Fibroblast of pulmonary artery (primary cell): ENCODE measurements at regions not wholly inside any gene's neighbourhood (a gene's known extent, or its start where the extent isn't known, plus 50 kb on each side); places are given as distances from the start of the nearest gene placed in this dataset.

Source experiments
- DNase-seq: peaks from one replicate; pipeline ENCODE4 v3.0.0-alpha.2; 2010; ENCODE audit warnings: low read depth
- H3K4me3 ChIP-seq: replicated peaks from 2 replicates; pipeline ENCODE4 v1.5.1; 2011; ENCODE audit warnings: low read depth, mild to moderate bottlenecking, control low read depth, low read length, moderate library complexity
- TF ChIP-seq, protein P1 (sequence below): IDR thresholded peaks from 2 replicates; pipeline ENCODE4 v1.5.1; 2011; ENCODE audit warnings: mild to moderate bottlenecking, control low read depth, low read length, inconsistent platforms; ENCODE audit errors: missing control alignments

GRCh38 chr1:185442050-185442449 is 125.0 kb upstream of the IVNS1ABP start:
- DNase-seq, result peak; percentile 24
- no peak overlapping the region for H3K4me3 ChIP-seq
- TF ChIP-seq, protein P1, sequence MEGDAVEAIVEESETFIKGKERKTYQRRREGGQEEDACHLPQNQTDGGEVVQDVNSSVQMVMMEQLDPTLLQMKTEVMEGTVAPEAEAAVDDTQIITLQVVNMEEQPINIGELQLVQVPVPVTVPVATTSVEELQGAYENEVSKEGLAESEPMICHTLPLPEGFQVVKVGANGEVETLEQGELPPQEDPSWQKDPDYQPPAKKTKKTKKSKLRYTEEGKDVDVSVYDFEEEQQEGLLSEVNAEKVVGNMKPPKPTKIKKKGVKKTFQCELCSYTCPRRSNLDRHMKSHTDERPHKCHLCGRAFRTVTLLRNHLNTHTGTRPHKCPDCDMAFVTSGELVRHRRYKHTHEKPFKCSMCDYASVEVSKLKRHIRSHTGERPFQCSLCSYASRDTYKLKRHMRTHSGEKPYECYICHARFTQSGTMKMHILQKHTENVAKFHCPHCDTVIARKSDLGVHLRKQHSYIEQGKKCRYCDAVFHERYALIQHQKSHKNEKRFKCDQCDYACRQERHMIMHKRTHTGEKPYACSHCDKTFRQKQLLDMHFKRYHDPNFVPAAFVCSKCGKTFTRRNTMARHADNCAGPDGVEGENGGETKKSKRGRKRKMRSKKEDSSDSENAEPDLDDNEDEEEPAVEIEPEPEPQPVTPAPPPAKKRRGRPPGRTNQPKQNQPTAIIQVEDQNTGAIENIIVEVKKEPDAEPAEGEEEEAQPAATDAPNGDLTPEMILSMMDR, result no peak

- TF ChIP-seq, protein P1, result no peak
- no peak overlapping the region for H3K4me3 ChIP-seq
- peak; percentile 54 for DNase-seq
Measured at GRCh38 chr1:185441605-185442004, 124.6 kb upstream of the IVNS1ABP start.

- H3K4me3 ChIP-seq, result no peak overlapping the region
- peak; percentile 45 for DNase-seq
- TF ChIP-seq, protein P1, result no peak
Measured at GRCh38 chr1:185440877-185441276, 123.8 kb upstream of the IVNS1ABP start.

DNA sequence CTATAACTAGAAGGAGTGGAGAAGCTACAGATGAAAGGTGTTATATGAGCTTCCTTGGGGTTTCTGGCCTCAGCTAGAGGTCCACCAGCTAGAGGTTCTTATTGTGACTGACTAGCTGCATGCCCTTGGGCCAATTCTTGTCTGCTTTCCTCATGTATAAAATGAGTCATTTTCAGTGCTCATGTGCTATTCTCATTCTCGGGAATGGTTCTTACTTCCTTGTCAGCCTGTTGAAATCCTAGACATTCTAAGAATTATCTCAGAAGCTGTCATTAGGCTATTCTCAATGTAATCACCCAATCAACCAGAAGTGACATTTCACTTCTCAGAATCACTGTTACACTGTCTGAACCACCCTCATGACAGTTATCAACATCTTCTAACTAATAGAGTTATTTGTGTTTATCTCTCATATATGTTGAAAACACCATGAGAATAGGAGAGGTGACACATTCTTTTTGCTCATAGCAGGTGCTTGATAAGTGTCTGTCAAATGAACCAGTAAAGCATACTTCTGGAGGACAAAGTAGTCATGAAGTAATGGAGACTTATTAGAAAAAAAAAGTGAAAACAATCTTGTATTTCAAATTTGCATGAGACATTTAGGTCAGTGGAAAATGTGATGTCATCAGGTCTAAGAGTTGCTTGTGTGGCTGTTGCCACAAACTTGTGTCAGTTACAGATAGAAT is 122.8 kb upstream of the IVNS1ABP start:
- TF ChIP-seq, protein P1, result no peak
- DNase-seq, result peak; percentile 70
- no peak overlapping the region for H3K4me3 ChIP-seq

GRCh38 chr1:185438936-185439335 is 121.9 kb upstream of the IVNS1ABP start:
- TF ChIP-seq, protein P1, result no peak
- H3K4me3 ChIP-seq, result no peak overlapping the region
- DNase-seq, result no peak

DNA sequence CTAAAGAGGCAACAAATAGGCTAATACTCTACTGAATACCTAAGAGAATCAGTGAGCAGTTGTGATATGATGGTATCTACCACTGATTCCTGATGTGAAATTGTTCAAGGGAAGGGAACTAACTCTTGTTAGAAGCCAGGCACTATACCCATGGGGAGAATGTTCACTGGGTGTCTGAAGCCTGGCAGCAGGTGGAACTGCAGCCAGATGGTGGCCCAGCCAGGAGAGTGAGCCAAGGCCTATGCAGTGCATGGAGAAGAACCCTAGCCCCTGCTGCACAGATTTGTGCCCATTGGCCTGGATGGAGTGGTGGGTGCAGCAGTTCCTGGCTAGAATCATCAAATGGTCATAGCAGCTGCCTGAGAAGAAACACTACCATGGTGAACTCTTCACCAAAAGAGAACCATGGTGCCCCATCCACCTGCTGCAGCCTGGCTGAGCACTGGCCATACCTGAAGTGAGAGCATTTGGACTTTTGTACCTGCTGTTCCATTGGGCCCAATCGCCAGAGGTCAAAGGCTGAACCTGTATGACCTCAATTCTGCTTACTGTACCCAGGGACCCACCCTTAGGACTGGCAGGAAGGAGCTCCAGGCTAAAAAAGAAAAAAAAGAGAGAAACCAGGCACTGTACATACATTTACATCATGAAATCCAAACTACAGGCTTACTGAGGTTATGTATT is 118.8 kb upstream of the IVNS1ABP start:
- no peak for DNase-seq
- TF ChIP-seq, protein P1, result no peak

More for the DNA sequence above, 118.8 kb upstream of the IVNS1ABP start:
- no peak overlapping the region for H3K4me3 ChIP-seq
